GM21576 (cell line): ENCODE measurements at regions not wholly inside any gene's neighbourhood (a gene's known extent, or its start where the extent isn't known, plus 50 kb on each side); places are given as distances from the start of the nearest gene placed in this dataset.
"Not testable (repeated sequence)": the region's sequence is repeated elsewhere in the genome, so short reads cannot be mapped to it uniquely, and the experiment has no call there.

Experiments
- ATAC-seq: cut with Tn5 transposase; IDR thresholded peaks from one replicate; pipeline ENCODE4 v1.9.1; 2021; ENCODE audit warnings: mild to moderate bottlenecking, moderate library complexity; ENCODE audit not compliant: unreplicated experiment

DNA sequence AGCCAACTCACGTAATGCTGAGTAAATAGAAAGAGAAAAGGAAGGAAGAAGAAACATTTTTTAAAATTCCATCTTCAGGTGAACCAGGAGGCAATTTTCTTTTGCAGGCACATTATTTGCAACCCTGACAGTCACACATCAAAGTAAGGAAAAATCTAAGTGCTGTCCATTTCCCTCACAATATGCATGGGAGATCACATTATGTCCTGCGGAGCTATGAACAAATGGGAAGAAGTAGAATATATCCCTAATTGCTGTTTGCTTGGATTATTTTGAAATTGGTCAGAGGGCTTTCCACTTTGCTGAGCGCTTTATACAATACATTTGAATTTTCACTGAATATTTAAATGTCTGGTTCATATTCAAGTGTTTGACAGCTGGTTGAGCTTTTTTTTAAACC is 133.8 kb upstream of the API5 start:
- ATAC-seq = no peak

GRCh38 chr11:43194459-43194858 is 117.3 kb upstream of the API5 start:
- not testable (repeated sequence) for ATAC-seq

DNA sequence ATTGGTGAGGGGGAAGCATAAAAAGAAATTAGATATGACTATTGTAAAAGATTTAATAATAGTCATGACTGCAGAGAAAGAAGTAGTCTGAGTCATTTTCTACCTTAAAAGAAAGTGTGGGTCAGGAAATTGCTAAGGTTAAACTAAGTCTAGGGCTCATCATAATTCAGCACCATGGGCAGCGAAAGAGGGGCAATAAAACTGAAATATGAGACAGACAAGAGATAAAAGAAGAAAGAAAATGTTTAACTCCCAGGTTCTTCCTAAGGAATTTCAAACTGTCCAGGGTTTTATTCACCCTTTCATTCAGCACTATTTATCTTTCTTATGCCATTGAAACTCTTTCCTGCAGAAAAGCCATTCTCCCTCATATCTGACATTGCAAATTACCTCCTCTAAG is 114.4 kb upstream of the API5 start:
- no peak for ATAC-seq

- no peak for ATAC-seq
Observed at GRCh38 chr11:43200031-43200430, 111.8 kb upstream of the API5 start.

DNA sequence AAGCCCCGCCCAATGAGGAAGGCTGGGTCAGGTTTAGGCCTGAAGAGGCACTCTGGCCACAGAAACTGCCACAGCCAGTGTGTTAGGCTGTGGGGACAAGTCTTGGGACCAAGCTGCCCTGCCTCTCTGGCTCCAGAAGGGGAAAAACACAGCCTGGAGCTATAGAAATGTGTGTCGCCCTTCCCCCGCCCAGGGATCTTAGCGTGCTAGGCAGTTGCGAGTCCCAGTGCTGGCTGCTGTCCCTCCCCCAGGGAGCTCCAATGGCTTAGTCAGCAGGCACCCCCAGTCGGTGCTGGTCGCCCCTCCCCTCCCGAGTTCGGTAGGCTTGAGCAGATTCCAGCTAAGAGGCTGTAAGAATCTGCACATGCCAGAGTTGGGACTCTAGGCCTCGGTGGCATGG is 99.5 kb upstream of the API5 start:
- ATAC-seq = no peak

DNA sequence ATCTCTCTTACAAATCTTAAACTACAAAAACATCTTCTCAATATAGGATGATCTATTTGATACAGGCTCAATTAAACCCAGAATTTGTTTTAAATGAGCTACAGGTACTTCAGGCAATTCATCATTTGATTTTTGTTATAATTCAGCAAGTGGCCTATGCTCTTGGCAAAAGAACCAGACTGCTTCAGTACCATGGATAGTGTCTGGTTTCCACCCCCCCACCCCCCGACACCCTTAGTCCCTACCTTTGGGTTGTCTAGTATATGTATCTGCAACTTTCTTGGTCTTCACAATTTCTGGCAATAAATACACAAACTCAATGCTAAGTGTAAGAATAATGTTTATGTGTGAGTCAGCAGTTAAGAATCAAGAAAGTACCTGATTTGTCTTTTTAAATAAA is 97.3 kb upstream of the API5 start:
- ATAC-seq = no peak

- no peak for ATAC-seq
Observed at GRCh38 chr11:43217849-43218248, 93.9 kb upstream of the API5 start.

- ATAC-seq = no peak
Observed at GRCh38 chr11:43222215-43222614, 89.6 kb upstream of the API5 start.

DNA sequence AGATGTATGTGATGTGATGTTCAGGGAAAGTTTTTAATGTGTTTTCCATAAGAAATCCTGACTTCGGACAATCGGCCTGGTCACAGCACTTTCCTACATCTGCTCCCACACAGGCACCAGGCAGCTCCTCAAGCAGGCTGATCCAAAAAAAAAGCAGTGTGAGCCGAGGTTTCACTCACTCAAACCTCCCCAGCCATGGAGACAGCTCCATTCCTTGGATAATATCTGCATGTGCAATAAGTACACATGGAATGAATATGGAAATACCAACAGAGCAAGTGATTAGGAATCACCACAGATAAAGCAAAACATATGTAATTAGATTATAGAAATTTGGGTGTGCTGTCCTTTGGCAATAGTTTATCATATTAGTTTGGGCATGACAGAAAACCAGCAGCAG is 88.8 kb upstream of the API5 start:
- ATAC-seq = no peak

DNA sequence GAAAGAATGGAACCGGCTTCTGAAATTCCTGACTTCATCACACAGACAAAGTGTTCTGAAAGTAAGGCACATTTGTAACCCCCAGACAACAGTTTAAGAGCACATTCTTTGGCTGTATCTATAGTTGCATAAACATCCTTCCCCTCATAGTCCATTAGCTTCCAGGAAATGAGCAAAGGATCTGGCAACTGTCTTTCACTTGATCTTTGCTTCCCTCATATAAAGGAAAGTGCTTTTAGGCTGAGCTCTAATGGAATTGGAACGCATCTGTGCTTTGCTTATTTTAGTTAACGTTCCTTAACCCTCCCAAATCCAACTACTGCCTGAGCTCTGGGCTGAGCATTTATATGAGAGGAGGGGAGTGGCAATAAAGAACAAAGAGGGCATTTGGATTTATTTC is 76.9 kb upstream of the API5 start:
- ATAC-seq = no peak

GRCh38 chr11:43238341-43238740 is 73.5 kb upstream of the API5 start:
- ATAC-seq = no peak

DNA sequence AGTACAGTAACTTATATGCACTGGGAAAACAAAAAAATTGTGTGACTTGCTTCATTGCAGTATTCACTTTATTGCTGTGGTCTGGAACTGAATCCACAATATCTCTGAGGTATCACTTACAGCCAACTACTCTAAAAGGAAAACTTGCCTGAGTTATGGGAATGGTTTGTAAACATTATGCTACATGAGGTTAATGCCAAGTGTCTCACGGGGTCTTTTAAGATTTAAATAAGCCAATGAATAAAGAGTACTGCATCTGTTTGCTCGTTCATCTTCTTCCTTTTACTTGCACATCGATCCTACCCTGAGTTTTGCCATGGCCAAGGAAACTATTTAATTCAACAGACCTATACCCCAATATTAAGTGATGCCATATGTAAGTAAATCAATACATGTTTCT is 72.0 kb upstream of the API5 start:
- no peak for ATAC-seq

- ATAC-seq = no peak
Observed at GRCh38 chr11:43242401-43242800, 69.4 kb upstream of the API5 start.

DNA sequence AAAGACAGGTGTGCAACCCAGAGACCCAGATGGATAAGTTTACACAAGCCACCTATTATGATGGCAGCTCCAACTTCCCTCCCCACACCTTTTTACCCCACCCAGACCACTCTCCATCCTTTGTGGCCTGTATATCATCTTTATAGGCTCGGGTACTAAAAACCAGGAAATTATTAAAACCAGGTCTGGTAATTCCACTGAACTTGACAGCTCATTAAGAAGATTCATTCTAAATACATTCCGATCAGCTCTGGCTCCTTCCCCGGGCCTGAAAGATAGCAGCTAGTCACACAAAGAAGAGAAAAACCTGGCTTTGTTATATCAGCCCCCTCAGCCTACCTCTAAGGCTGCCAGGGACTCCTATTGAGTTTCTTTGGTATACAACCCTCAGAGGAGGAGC is 67.9 kb upstream of the API5 start:
- no peak for ATAC-seq

DNA sequence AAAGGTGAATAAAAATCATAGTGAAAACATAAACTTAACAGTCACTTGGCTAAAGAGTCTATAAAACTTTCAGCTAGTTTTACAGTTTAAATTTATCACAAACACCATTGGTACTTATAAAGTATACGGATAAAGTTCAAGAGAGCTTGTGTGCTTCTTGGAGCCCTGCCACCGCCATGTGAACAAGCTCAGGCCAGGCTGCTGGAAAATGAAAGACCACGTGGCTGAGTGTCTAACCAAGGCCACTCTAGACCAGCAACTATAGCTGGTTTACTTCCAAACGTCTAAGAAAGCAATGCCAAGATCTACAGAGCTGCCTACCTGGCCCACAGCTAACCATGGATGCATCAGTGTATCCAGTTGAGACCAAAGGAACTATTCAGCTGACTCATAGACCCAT is 66.3 kb upstream of the API5 start:
- no peak for ATAC-seq

GRCh38 chr11:43250309-43250708 is 61.5 kb upstream of the API5 start:
- ATAC-seq = no peak

GRCh38 chr11:43261775-43262174 is 50.0 kb upstream of the API5 start:
- no peak for ATAC-seq
